HG02852 (cell line): ENCODE measurements at regions not wholly inside any gene's neighbourhood (a gene's known extent, or its start where the extent isn't known, plus 50 kb on each side); places are given as distances from the start of the nearest gene placed in this dataset.

Experiments used
- ATAC-seq: cut with Tn5 transposase; IDR thresholded peaks from one replicate; pipeline ENCODE4 v1.9.1; 2021; ENCODE audit warnings: mild to moderate bottlenecking, moderate library complexity; ENCODE audit not compliant: unreplicated experiment

GRCh38 chr4:120434756-120435155, 368.1 kb upstream of the MAD2L1 start:
- ATAC-seq, result no peak

- no peak for ATAC-seq
Observed at GRCh38 chr4:120432301-120432860, 365.7 kb upstream of the MAD2L1 start.

GRCh38 chr4:120431180-120431579, 364.5 kb upstream of the MAD2L1 start:
- ATAC-seq, result no peak

GRCh38 chr4:120418146-120418545, 351.5 kb upstream of the MAD2L1 start:
- ATAC-seq, result no peak

GRCh38 chr4:120415896-120416295, 349.2 kb upstream of the MAD2L1 start:
- no peak for ATAC-seq

- ATAC-seq, result no peak
Observed at GRCh38 chr4:120406960-120407359, 340.3 kb upstream of the MAD2L1 start.

GRCh38 chr4:120403296-120403695, 336.6 kb upstream of the MAD2L1 start:
- no peak for ATAC-seq

- no peak for ATAC-seq
Observed at GRCh38 chr4:120400441-120400840, 333.8 kb upstream of the MAD2L1 start.

GRCh38 chr4:120399826-120400225, 333.2 kb upstream of the MAD2L1 start:
- ATAC-seq, result no peak

GRCh38 chr4:120395746-120396145, 329.1 kb upstream of the MAD2L1 start:
- ATAC-seq, result no peak

GRCh38 chr4:120355881-120356280, 289.2 kb upstream of the MAD2L1 start:
- ATAC-seq, result no peak

- ATAC-seq, result no peak
Observed at GRCh38 chr4:120354381-120354780, 287.7 kb upstream of the MAD2L1 start.

GRCh38 chr4:120353235-120353634, 286.6 kb upstream of the MAD2L1 start:
- ATAC-seq, result no peak

GRCh38 chr4:120352739-120353138, 286.1 kb upstream of the MAD2L1 start:
- no peak for ATAC-seq

GRCh38 chr4:120348948-120349347, 282.3 kb upstream of the MAD2L1 start:
- ATAC-seq, result no peak

GRCh38 chr4:120348521-120348920, 281.9 kb upstream of the MAD2L1 start:
- ATAC-seq, result no peak

GRCh38 chr4:120331486-120332370, 265.1 kb upstream of the MAD2L1 start:
- ATAC-seq, result peak; percentile 77

GRCh38 chr4:120329386-120329785, 262.7 kb upstream of the MAD2L1 start:
- no peak for ATAC-seq

GRCh38 chr4:120327276-120327675, 260.6 kb upstream of the MAD2L1 start:
- no peak for ATAC-seq

GRCh38 chr4:120319046-120319767, 252.6 kb upstream of the MAD2L1 start:
- ATAC-seq, result no peak

- ATAC-seq, result no peak
Observed at GRCh38 chr4:120318196-120318846, 251.7 kb upstream of the MAD2L1 start.
